ENCODE measurements at regions not wholly inside any gene's neighbourhood (a gene's known extent, or its start where the extent isn't known, plus 50 kb on each side); places are given as distances from the start of the nearest gene placed in this dataset.
A peak's percentile ranks its signal among the peaks of the same experiment; 100 is the strongest.
"Not testable (repeated sequence)": the region's sequence is repeated elsewhere in the genome, so short reads cannot be mapped to it uniquely, and the experiment has no call there.

GRCh38 chr16:80263181-80263823 is 277.5 kb upstream of the DYNLRB2 start:
- DNase-seq (ENCODE audit: low read depth in 2 of 3, low spot score in 1 of 3): no peak

GRCh38 chr16:80260906-80261311 is 279.9 kb upstream of the DYNLRB2 start:
- DNase-seq (ENCODE audit: low read depth in 2 of 3, low spot score in 1 of 3): no peak

GRCh38 chr16:80259290-80259805 is 281.4 kb upstream of the DYNLRB2 start:
- DNase-seq (ENCODE audit: low read depth in 2 of 3, low spot score in 1 of 3): no peak

- no peak for DNase-seq (ENCODE audit: low read depth in 2 of 3, low spot score in 1 of 3)
Measured at GRCh38 chr16:80258407-80258806, 282.4 kb upstream of the DYNLRB2 start.

- DNase-seq (ENCODE audit: low read depth in 2 of 3, low spot score in 1 of 3): no peak
Measured at GRCh38 chr16:80254970-80255369, 285.8 kb upstream of the DYNLRB2 start.

- no peak for DNase-seq (ENCODE audit: low read depth in 2 of 3, low spot score in 1 of 3)
Measured at GRCh38 chr16:80253741-80254140, 287.1 kb upstream of the DYNLRB2 start.

GRCh38 chr16:80250381-80250780 is 290.4 kb upstream of the DYNLRB2 start:
- no peak for DNase-seq (ENCODE audit: low read depth in 2 of 3, low spot score in 1 of 3)

GRCh38 chr16:80243303-80243702 is 297.5 kb upstream of the DYNLRB2 start:
- not testable (repeated sequence) for DNase-seq (ENCODE audit: low read depth in 2 of 3, low spot score in 1 of 3)

- not testable (repeated sequence) for DNase-seq (ENCODE audit: low read depth in 2 of 3, low spot score in 1 of 3)
Measured at GRCh38 chr16:80242279-80242678, 298.5 kb upstream of the DYNLRB2 start.

- no peak for DNase-seq (ENCODE audit: low read depth in 2 of 3, low spot score in 1 of 3)
Measured at GRCh38 chr16:80233097-80233835, 307.5 kb upstream of the DYNLRB2 start.

GRCh38 chr16:80231888-80232287 is 308.9 kb upstream of the DYNLRB2 start:
- DNase-seq (ENCODE audit: low read depth in 2 of 3, low spot score in 1 of 3): peak in 2 of 3 donors; percentile 0 to 12

GRCh38 chr16:80231121-80231520 is 309.7 kb upstream of the DYNLRB2 start:
- DNase-seq (ENCODE audit: low read depth in 2 of 3, low spot score in 1 of 3): no peak

GRCh38 chr16:80230328-80231120 is 310.3 kb upstream of the DYNLRB2 start:
- DNase-seq (ENCODE audit: low read depth in 2 of 3, low spot score in 1 of 3): no peak

GRCh38 chr16:80226499-80226898 is 314.3 kb upstream of the DYNLRB2 start:
- DNase-seq (ENCODE audit: low read depth in 2 of 3, low spot score in 1 of 3): no peak

- no peak for DNase-seq (ENCODE audit: low read depth in 2 of 3, low spot score in 1 of 3)
Measured at GRCh38 chr16:80210787-80211186, 330.0 kb upstream of the DYNLRB2 start.

GRCh38 chr16:80208743-80209142 is 332.1 kb upstream of the DYNLRB2 start:
- no peak for DNase-seq (ENCODE audit: low read depth in 2 of 3, low spot score in 1 of 3)

GRCh38 chr16:80208015-80208414 is 332.8 kb upstream of the DYNLRB2 start:
- no peak for DNase-seq (ENCODE audit: low read depth in 2 of 3, low spot score in 1 of 3)

- DNase-seq (ENCODE audit: low read depth in 2 of 3, low spot score in 1 of 3): no peak
Measured at GRCh38 chr16:80203821-80204220, 337.0 kb upstream of the DYNLRB2 start.

GRCh38 chr16:80202831-80203413 is 337.9 kb upstream of the DYNLRB2 start:
- no peak for DNase-seq (ENCODE audit: low read depth in 2 of 3, low spot score in 1 of 3)

- DNase-seq (ENCODE audit: low read depth in 2 of 3, low spot score in 1 of 3): no peak
Measured at GRCh38 chr16:80200079-80200478, 340.7 kb upstream of the DYNLRB2 start.

- DNase-seq (ENCODE audit: low read depth in 2 of 3, low spot score in 1 of 3): no peak
Measured at GRCh38 chr16:80199614-80200013, 341.2 kb upstream of the DYNLRB2 start.

All from stimulated activated CD4-positive, alpha-beta T cell treated with anti-CD3 and anti-CD28 coated beads, Interleukin-12 subunit alpha, Interleukin-12 subunit beta, amount 100 ng/mL, for 48 hours (primary cell).